ENCODE measurements at regions not wholly inside any gene's neighbourhood (a gene's known extent, or its start where the extent isn't known, plus 50 kb on each side); places are given as distances from the start of the nearest gene placed in this dataset.
"Not testable (repeated sequence)": the region's sequence is repeated elsewhere in the genome, so short reads cannot be mapped to it uniquely, and the experiment has no call there.

DNA sequence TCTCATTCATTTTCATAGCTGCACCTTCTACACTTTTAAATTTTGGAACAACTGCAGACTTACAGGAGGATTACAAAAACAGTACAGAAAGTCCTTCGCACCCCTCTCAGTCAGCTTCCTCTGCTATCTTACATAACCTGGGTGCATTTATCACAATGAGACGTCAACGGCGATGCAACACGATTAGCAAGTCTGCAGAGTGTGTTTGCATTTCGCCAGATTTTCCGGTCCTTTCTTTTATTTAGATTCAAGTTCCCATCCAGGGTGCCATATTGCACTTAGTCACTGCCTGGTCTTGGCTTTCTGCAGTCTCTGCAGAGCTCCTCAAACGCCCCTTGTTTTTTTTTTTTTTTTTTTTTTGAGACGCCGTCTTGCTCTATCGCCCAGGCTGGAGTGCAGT lies 85.9 kb downstream of the ASMT start:
- Histone ChIP-seq H3K36me3 (ENCODE audit: control insufficient read depth in 1 of 2, insufficient read depth in 2 of 2, low read length in 2 of 2) (no peaks in the 10 kb centered on the region), H3K27ac (ENCODE audit: low read depth, low read length) (no peak overlapping the region), H3K4me3 (ENCODE audit: low read depth in 1 of 2, low read length in 2 of 2) (no peak overlapping the region), H3K9ac (ENCODE audit: low read depth in 1 of 2, low read length in 2 of 2) (no peak overlapping the region), H3K9me3 (ENCODE audit: control insufficient read depth in 1 of 2, low read length in 2 of 2) (peaks cover 0 to 4% of the 10 kb centered on the region in 2 donors), H3K4me1 (ENCODE audit: control insufficient read depth in 1 of 2, insufficient read depth in 2 of 2, low read length in 2 of 2) (no peaks in the 10 kb centered on the region), H3K27me3 (ENCODE audit: control insufficient read depth in 1 of 2, insufficient read depth in 2 of 2, low read length in 2 of 2) (no peaks in the 10 kb centered on the region)

DNA sequence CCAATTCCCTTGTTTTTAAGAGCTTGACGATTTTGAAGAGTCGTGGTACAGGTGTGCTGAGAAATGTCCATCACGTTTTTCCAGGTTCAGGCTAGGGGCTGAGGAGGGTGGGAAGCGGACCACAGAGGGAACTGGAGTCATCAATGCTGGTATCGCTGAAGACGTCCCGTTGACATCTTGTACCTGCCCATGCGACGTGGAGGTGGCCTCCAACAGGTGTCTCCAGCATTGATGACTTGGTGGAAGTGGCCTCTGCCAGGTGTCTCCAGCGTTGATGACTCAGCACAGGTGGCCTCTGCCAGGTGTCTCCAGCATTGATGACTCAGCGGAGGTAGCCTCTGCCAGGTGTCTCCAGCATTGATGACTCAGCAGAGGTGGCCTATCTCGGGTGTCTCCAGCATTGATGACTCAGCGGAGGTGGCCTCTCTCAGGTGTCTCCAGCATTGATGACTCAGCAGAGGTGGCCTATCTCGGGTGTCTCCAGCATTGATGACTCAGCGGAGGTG lies 86.6 kb downstream of the ASMT start:
- not testable (repeated sequence) for H3K36me3 ChIP-seq (ENCODE audit: control insufficient read depth in 1 of 2, insufficient read depth in 2 of 2, low read length in 2 of 2); H3K27ac ChIP-seq (ENCODE audit: low read depth, low read length); H3K9me3 ChIP-seq (ENCODE audit: control insufficient read depth in 1 of 2, low read length in 2 of 2); H3K4me1 ChIP-seq (ENCODE audit: control insufficient read depth in 1 of 2, insufficient read depth in 2 of 2, low read length in 2 of 2); H3K9ac ChIP-seq (ENCODE audit: low read depth in 1 of 2, low read length in 2 of 2); H3K27me3 ChIP-seq (ENCODE audit: control insufficient read depth in 1 of 2, insufficient read depth in 2 of 2, low read length in 2 of 2); H3K4me3 ChIP-seq (ENCODE audit: low read depth in 1 of 2, low read length in 2 of 2)

GRCh38 chrX:1702142-1702541 lies 87.3 kb downstream of the ASMT start:
- not testable (repeated sequence) for H3K4me1 ChIP-seq (ENCODE audit: control insufficient read depth in 1 of 2, insufficient read depth in 2 of 2, low read length in 2 of 2); H3K27me3 ChIP-seq (ENCODE audit: control insufficient read depth in 1 of 2, insufficient read depth in 2 of 2, low read length in 2 of 2); H3K27ac ChIP-seq (ENCODE audit: low read depth, low read length); H3K4me3 ChIP-seq (ENCODE audit: low read depth in 1 of 2, low read length in 2 of 2); H3K36me3 ChIP-seq (ENCODE audit: control insufficient read depth in 1 of 2, insufficient read depth in 2 of 2, low read length in 2 of 2); H3K9me3 ChIP-seq (ENCODE audit: control insufficient read depth in 1 of 2, low read length in 2 of 2); H3K9ac ChIP-seq (ENCODE audit: low read depth in 1 of 2, low read length in 2 of 2)

- not testable (repeated sequence) for H3K27ac ChIP-seq (ENCODE audit: low read depth, low read length); H3K4me1 ChIP-seq (ENCODE audit: control insufficient read depth in 1 of 2, insufficient read depth in 2 of 2, low read length in 2 of 2); H3K9me3 ChIP-seq (ENCODE audit: control insufficient read depth in 1 of 2, low read length in 2 of 2); H3K9ac ChIP-seq (ENCODE audit: low read depth in 1 of 2, low read length in 2 of 2); H3K4me3 ChIP-seq (ENCODE audit: low read depth in 1 of 2, low read length in 2 of 2); H3K27me3 ChIP-seq (ENCODE audit: control insufficient read depth in 1 of 2, insufficient read depth in 2 of 2, low read length in 2 of 2); H3K36me3 ChIP-seq (ENCODE audit: control insufficient read depth in 1 of 2, insufficient read depth in 2 of 2, low read length in 2 of 2)
These were observed 87.7 kb downstream of the ASMT start for GRCh38 chrX:1702557-1702956.

- H3K36me3 ChIP-seq (ENCODE audit: control insufficient read depth in 1 of 2, insufficient read depth in 2 of 2, low read length in 2 of 2); H3K4me3 ChIP-seq (ENCODE audit: low read depth in 1 of 2, low read length in 2 of 2); H3K4me1 ChIP-seq (ENCODE audit: control insufficient read depth in 1 of 2, insufficient read depth in 2 of 2, low read length in 2 of 2); H3K27me3 ChIP-seq (ENCODE audit: control insufficient read depth in 1 of 2, insufficient read depth in 2 of 2, low read length in 2 of 2); H3K27ac ChIP-seq (ENCODE audit: low read depth, low read length); H3K9ac ChIP-seq (ENCODE audit: low read depth in 1 of 2, low read length in 2 of 2); H3K9me3 ChIP-seq (ENCODE audit: control insufficient read depth in 1 of 2, low read length in 2 of 2): not testable (repeated sequence)
These were observed 94.4 kb downstream of the ASMT start for GRCh38 chrX:1709277-1709676.

GRCh38 chrX:1713296-1713695 lies 98.4 kb downstream of the ASMT start:
- no peak overlapping the region for H3K4me3 ChIP-seq (ENCODE audit: low read depth in 1 of 2, low read length in 2 of 2)
- no peak overlapping the region for H3K9ac ChIP-seq (ENCODE audit: low read depth in 1 of 2, low read length in 2 of 2)
- no peaks in the 10 kb centered on the region for H3K27me3 ChIP-seq (ENCODE audit: control insufficient read depth in 1 of 2, insufficient read depth in 2 of 2, low read length in 2 of 2)
- H3K27ac ChIP-seq (ENCODE audit: low read depth, low read length): no peak overlapping the region
- H3K4me1 ChIP-seq (ENCODE audit: control insufficient read depth in 1 of 2, insufficient read depth in 2 of 2, low read length in 2 of 2): no peaks in the 10 kb centered on the region
- no peaks in the 10 kb centered on the region for H3K9me3 ChIP-seq (ENCODE audit: control insufficient read depth in 1 of 2, low read length in 2 of 2)
- no peaks in the 10 kb centered on the region for H3K36me3 ChIP-seq (ENCODE audit: control insufficient read depth in 1 of 2, insufficient read depth in 2 of 2, low read length in 2 of 2)

DNA sequence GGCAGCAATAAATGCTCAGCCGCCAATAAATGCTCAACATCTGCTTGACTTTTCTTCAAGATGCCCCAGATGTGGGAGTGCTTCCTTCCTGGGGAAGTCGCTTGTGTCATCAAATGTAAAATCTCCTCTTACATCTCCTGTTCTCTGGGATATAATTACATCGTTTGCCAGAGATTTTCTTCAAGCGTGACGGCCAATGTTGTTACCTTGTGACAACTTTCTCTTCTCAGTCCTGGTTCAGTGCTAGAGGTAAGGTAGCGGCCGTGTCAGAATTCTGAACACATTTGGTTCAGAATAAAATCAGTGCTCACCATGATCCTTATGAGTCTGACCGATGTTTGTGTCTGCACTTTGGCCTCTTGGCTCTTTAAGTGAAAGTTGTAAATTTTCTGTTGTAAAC lies 102.5 kb downstream of the ASMT start:
- H3K27me3 ChIP-seq (ENCODE audit: control insufficient read depth in 1 of 2, insufficient read depth in 2 of 2, low read length in 2 of 2): no peaks in the 10 kb centered on the region
- no peaks in the 10 kb centered on the region for H3K9me3 ChIP-seq (ENCODE audit: control insufficient read depth in 1 of 2, low read length in 2 of 2)
- no peaks in the 10 kb centered on the region for H3K36me3 ChIP-seq (ENCODE audit: control insufficient read depth in 1 of 2, insufficient read depth in 2 of 2, low read length in 2 of 2)
- H3K4me1 ChIP-seq (ENCODE audit: control insufficient read depth in 1 of 2, insufficient read depth in 2 of 2, low read length in 2 of 2): no peaks in the 10 kb centered on the region
- no peak overlapping the region for H3K9ac ChIP-seq (ENCODE audit: low read depth in 1 of 2, low read length in 2 of 2)
- no peak overlapping the region for H3K4me3 ChIP-seq (ENCODE audit: low read depth in 1 of 2, low read length in 2 of 2)
- H3K27ac ChIP-seq (ENCODE audit: low read depth, low read length): no peak overlapping the region

GRCh38 chrX:1719270-1719669 lies 104.4 kb downstream of the ASMT start:
- Histone ChIP-seq H3K9me3 (ENCODE audit: control insufficient read depth in 1 of 2, low read length in 2 of 2) (peaks cover 0 to 2% of the 10 kb centered on the region in 2 donors), H3K4me3 (ENCODE audit: low read depth in 1 of 2, low read length in 2 of 2) (no peak overlapping the region), H3K9ac (ENCODE audit: low read depth in 1 of 2, low read length in 2 of 2) (no peak overlapping the region), H3K4me1 (ENCODE audit: control insufficient read depth in 1 of 2, insufficient read depth in 2 of 2, low read length in 2 of 2) (no peaks in the 10 kb centered on the region), H3K27me3 (ENCODE audit: control insufficient read depth in 1 of 2, insufficient read depth in 2 of 2, low read length in 2 of 2) (no peaks in the 10 kb centered on the region), H3K27ac (ENCODE audit: low read depth, low read length) (no peak overlapping the region), H3K36me3 (ENCODE audit: control insufficient read depth in 1 of 2, insufficient read depth in 2 of 2, low read length in 2 of 2) (no peaks in the 10 kb centered on the region)

GRCh38 chrX:1720836-1721235 lies 106.0 kb downstream of the ASMT start:
- Histone ChIP-seq H3K9me3 (ENCODE audit: control insufficient read depth in 1 of 2, low read length in 2 of 2) (peaks cover 0 to 4% of the 10 kb centered on the region in 2 donors), H3K4me3 (ENCODE audit: low read depth in 1 of 2, low read length in 2 of 2) (no peak overlapping the region), H3K4me1 (ENCODE audit: control insufficient read depth in 1 of 2, insufficient read depth in 2 of 2, low read length in 2 of 2) (no peaks in the 10 kb centered on the region), H3K36me3 (ENCODE audit: control insufficient read depth in 1 of 2, insufficient read depth in 2 of 2, low read length in 2 of 2) (no peaks in the 10 kb centered on the region), H3K27me3 (ENCODE audit: control insufficient read depth in 1 of 2, insufficient read depth in 2 of 2, low read length in 2 of 2) (no peaks in the 10 kb centered on the region), H3K9ac (ENCODE audit: low read depth in 1 of 2, low read length in 2 of 2) (no peak overlapping the region), H3K27ac (ENCODE audit: low read depth, low read length) (no peak overlapping the region)

DNA sequence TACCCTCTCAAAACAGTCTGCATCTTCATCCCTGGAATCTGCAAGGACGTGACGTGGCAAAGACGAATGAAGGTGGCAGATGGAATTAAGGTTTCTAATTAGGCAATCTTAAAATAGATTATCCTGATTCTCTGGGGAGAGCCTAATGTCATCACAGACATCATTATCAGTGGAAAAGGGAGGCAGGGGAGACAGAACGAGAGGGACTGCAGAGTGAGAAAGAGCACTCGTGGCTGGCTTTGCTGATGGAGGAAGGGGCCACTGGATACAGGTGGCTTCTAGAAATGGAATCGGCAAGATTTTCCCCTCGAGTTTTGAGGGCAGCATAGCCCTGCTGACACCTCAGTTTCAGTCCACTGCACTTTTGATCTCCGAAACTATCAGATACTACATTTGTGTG lies 110.6 kb downstream of the ASMT start:
- H3K36me3 ChIP-seq (ENCODE audit: control insufficient read depth in 1 of 2, insufficient read depth in 2 of 2, low read length in 2 of 2): no peaks in the 10 kb centered on the region
- H3K27me3 ChIP-seq (ENCODE audit: control insufficient read depth in 1 of 2, insufficient read depth in 2 of 2, low read length in 2 of 2): no peaks in the 10 kb centered on the region
- no peak overlapping the region for H3K27ac ChIP-seq (ENCODE audit: low read depth, low read length)
- H3K9ac ChIP-seq (ENCODE audit: low read depth in 1 of 2, low read length in 2 of 2): no peak overlapping the region
- H3K9me3 ChIP-seq (ENCODE audit: control insufficient read depth in 1 of 2, low read length in 2 of 2): peaks cover 0 to 4% of the 10 kb centered on the region in 2 donors
- no peaks in the 10 kb centered on the region for H3K4me1 ChIP-seq (ENCODE audit: control insufficient read depth in 1 of 2, insufficient read depth in 2 of 2, low read length in 2 of 2)
- no peak overlapping the region for H3K4me3 ChIP-seq (ENCODE audit: low read depth in 1 of 2, low read length in 2 of 2)

DNA sequence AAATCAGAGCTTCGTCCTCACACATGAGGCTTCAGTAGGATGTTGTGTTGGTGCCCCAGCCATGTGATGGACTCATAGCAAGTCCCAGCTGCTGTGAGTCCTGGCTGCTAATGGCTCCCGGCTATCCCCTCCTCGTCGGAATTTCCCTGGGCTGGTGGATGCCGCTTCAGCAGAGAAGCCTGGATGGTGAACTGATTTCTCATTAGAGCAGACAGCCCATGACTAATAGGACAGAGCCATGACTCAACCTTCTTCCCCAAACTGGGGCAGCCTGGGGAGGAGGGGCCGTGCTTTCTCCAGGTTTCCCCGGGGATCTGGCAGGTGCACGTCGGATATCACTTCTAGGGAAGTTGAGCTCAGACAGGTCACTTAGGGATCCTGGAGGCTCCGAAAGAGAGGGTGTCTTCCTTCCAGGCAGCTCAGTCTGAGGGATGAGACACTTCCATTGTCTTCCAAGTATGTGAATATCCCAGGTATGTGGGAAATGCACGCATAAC lies 112.7 kb downstream of the ASMT start:
- no peak overlapping the region for H3K4me3 ChIP-seq (ENCODE audit: low read depth in 1 of 2, low read length in 2 of 2)

More for the DNA sequence above, 112.7 kb downstream of the ASMT start:
- H3K36me3 ChIP-seq (ENCODE audit: control insufficient read depth in 1 of 2, insufficient read depth in 2 of 2, low read length in 2 of 2): no peaks in the 10 kb centered on the region
- H3K4me1 ChIP-seq (ENCODE audit: control insufficient read depth in 1 of 2, insufficient read depth in 2 of 2, low read length in 2 of 2): no peaks in the 10 kb centered on the region
- H3K9ac ChIP-seq (ENCODE audit: low read depth in 1 of 2, low read length in 2 of 2): no peak overlapping the region
- no peak overlapping the region for H3K27ac ChIP-seq (ENCODE audit: low read depth, low read length)
- peaks cover 0 to 4% of the 10 kb centered on the region in 2 donors for H3K9me3 ChIP-seq (ENCODE audit: control insufficient read depth in 1 of 2, low read length in 2 of 2)
- no peaks in the 10 kb centered on the region for H3K27me3 ChIP-seq (ENCODE audit: control insufficient read depth in 1 of 2, insufficient read depth in 2 of 2, low read length in 2 of 2)
